HG02678 (cell line): ENCODE measurements at regions not wholly inside any gene's neighbourhood (a gene's known extent, or its start where the extent isn't known, plus 50 kb on each side); places are given as distances from the start of the nearest gene placed in this dataset.

ENCODE experiments used
- ATAC-seq: cut with Tn5 transposase; IDR thresholded peaks from one replicate; pipeline ENCODE4 v1.9.1; 2021; ENCODE audit warnings: mild to moderate bottlenecking, moderate library complexity; ENCODE audit not compliant: unreplicated experiment

DNA sequence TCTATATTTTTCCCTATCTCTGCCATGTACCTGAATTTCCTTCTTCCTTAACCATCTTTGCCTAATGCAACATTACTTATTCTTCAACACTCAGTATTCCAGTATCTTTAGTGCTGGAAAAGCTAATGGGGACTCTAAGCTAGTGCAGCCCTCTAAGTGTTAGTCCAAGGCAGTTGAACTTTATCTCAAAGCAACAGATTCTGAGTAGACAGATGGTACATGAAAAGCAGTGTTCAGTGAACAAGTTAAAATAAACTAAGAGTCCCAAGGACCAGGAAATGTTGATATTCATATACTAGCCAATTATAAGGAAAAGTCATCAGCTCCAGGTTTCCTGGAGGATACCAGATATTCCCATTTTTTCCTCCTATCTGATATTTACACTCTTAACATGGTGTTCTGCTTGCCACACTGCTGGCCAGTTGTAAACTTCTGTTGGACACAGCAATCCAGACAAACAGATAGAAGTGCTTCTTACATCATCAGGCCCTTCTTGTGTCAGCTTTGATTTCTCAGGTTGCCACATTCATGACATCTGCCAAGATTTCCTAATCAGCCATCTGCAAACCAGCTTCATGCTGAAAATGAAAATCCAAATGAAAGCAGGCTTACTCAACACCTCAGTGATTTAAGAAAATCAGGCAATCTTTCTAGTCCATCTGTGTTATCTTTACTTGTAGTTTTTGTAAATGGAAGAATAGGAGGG lies 255.9 kb upstream of the POU2AF2 start:
- ATAC-seq, result no peak

DNA sequence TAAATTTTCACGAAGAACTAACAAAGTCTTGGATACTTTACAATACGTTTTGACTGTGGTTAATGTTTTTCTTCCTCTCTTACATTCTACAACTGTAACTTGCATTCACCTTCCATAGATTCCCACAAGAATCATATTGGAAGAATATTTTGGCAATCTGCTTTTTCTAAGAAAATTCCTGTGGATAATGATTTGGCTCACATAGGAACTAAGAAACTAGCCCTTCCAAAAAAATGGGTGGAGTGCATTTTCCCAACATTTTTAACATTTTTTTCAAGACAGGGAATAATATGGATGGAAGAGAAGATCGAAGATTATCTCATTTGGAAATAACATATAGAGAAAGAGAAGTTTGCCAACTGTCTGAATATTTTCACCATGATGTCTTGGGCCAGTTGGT lies 256.9 kb upstream of the POU2AF2 start:
- ATAC-seq, result no peak

DNA sequence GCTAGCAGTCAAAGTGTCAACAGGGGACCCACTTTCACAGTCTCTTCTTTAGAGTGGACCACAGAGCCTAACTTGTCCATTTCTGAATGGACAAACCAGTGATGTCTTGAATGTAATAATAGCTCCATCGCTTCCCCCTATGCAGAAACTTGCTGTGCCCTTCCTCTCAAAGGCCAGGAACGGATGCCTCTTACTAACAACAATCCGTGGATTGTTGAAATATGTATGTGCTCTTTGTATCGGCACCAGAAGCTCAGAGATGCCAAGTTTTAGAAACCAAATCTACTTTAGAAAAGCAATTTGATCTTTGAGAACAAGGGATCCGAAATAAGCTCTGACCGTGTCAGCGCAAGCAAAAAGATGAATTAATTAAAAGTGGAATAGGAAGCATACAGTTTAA lies 259.5 kb upstream of the POU2AF2 start:
- no peak for ATAC-seq

DNA sequence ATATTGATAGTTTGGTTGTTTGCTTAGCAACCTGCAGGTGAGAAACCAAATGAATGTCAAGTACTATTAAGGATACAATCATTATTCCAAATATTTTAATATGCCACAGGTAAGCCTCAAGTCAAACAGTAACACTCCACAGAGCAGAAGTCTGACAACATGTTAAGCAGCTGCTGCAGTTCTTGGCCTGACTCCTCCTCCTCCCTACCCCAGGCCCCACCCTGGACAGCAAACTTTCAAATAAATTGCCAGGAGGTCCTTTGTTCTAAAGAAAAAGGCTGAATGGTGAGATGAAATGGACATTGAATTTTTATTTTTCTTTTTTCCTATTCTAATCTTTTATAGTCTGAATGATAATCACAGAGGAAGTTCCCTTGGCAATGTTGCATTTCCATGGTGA lies 260.0 kb upstream of the POU2AF2 start:
- ATAC-seq, result no peak

DNA sequence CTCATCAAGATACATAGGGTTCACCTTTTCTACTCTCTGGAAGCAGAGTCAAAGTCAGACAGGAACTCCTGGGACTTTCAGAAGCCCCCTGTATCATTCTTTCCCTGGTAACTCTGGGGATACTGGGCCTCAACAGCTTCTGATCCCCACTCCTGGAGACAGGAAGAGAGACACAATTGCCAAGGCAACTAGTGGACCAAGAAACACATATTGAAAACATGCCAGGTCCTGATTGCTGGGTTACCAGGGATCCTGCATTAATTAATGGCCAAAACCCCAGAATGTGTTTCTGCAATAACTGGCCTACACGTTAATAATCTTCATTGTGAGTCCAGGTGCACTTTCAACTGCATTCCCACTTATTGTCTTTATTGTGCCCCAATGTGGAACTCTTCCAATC lies 260.8 kb upstream of the POU2AF2 start:
- no peak for ATAC-seq

DNA sequence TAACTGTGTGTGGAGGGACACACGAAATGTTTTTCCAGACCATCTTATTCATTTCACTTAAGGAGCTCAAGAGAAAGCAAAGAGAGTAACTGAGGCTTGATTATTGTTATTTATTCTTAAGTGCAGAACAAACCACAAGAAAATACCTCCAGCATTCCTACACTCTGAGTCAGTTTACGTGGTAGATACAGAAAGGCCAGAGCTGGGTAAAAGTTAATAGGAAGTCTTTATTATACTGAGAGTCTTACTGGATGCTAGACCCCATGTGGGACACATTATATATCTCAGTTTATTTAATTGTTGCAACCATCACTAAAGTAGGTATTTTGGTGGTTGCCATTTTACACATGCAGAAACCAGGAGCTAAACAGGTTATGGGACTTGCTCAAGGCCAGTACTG lies 261.4 kb upstream of the POU2AF2 start:
- ATAC-seq, result no peak

DNA sequence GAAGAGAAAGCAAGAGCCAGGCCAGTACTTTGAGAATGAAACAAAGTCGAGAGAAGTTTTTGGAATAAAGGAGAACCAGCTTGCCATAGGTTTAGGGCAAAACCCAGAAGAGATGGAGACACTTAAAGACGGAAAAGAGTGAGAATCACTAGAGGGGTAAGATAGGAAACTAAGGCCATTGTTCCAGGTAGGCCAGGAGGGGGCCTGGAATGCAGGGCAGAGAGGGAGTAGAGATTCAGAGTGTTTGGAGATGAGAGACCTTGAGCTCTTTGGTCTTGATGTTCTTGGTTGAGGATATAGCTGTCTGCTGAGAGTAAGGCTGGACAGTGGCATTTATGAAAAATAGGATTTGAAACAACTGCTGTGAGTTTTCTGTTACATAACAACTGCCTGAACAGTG lies 263.3 kb upstream of the POU2AF2 start:
- no peak for ATAC-seq

DNA sequence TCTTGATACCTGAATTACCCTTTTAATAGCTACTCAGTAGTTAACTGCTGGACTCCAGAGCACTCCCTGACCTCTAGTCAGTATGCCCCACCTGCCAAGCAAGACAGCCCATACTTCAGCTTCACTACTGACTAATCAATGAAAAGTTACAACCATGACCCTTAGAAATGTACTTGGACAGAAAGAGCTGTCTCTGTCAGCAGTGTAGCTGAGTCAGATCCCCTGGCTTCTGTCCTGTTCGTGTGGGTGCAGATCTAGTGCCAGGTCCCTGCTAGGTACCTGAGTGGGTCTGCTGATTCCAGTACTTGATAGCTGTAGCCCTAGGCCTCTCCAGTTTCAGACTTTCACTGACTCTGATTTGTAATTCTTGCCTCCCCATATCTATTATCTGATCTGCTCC lies 265.8 kb upstream of the POU2AF2 start:
- no peak for ATAC-seq

DNA sequence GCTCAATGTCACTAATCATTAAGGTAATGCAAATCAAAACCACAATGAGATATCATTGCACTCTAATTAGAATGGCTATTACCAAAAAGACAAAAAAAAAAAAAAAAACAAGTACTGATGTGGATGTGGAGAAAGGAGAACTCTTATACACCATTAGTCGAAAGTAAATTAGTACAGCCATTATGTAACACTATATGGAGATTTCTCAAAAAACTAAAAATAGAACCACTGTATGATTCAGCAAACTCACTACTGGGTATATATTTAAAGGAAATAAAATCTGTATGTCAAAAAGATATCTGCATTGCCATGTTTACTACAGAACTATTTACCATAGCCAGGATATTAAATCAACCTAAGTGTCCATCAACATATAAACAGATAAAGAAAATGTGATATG lies 265.4 kb upstream of the ARHGAP20 start:
- ATAC-seq, result no peak

DNA sequence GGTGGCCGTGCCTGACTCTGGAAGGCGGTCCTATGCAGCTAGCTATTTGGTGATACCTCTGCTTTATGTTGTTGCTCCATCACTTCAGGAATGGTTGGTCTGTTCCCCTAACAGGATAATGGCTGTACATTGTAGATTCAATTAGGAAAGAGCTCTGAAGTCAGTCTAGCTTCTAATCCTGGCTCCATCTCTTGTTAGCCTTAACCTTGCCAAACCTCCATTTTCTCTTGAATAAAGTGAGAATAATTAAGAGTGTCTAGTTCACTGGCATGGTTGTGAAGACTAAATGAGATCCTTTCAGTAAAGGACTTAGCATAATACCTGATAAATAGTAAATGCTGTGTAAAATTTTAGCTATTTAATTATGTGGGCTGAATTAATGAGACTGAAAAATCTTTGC lies 262.5 kb upstream of the ARHGAP20 start:
- no peak for ATAC-seq

DNA sequence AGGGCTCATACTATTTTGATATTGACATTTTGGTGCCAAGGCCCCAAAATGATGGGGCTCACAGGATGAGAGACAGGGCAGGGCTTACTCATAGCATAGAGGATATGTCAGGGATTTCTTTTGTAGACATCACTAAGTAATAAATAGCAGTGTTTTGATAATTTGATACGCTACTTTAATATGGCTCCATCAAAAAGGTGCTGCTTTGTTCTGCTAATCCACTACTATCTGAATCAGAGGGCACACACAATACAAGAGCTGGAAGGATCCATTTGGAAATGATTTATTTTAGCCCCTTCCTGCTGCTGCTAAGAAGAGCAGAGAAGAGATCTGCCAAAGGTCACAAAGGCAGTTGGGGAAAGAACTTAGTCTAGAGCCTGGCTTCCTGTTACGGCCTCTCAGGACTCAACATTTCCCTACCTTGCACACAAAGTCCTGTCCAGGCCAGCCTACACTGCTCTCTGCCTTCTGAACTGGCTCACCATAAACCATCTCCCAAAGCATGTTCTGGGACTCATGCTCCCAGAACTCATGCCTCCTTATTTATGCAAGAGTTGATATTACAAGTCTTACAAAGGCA lies 261.3 kb upstream of the ARHGAP20 start:
- no peak for ATAC-seq

DNA sequence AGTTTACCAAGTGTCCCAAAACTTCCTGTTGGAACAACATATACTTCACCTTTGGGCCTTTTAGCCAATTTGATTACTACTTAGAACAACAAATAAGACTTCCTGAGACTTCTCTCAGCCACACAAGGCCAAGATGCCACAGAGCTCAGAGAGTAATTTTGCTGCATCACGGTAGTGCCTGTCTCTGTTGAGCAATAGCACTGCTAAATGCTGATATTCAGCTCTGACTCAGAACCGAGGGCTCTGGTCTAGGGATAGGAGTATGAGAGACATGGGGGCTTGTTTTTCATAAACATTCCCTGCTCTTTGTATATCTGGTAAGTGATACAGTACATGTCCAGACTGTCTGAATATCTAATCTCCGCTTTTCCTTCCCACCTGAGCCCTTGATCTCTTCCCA lies 260.4 kb upstream of the ARHGAP20 start:
- ATAC-seq, result no peak

DNA sequence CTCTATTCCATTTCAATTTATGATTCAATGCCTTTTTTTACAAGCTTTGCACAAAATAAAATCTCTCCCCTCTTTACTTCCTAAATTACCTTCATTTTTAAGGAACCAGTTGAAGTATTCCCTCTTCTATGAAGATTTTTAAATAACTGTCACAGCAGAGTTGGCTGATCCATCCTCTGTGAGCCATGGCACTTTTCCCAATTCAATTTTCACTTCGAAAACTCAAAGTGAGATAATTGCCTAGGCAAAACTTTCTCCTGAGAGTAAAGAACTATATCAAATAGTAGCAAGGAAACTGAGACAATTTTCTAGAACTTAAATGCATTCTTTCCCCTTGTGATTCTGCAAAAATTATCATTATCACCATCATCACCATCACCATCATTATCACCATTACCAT lies 259.9 kb upstream of the ARHGAP20 start:
- no peak for ATAC-seq

DNA sequence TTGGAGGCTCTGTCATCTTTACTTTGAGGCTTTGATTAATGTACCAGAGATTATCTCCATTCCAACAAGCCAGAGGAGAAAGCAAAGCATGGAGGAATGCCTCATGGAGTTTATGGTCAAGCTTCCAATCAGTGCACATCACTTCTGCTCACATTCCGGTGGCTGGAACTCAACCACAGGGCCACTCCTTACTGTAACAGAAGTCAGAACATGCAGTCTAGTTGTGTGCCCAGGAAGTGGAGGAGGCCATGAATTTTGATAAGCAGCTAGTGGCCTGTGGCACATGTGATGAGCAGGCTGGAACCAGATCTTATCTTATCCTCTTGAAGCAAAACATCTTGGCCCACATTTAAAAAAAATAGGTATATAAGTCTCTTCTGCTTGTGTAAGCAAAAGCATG lies 258.9 kb upstream of the ARHGAP20 start:
- no peak for ATAC-seq

DNA sequence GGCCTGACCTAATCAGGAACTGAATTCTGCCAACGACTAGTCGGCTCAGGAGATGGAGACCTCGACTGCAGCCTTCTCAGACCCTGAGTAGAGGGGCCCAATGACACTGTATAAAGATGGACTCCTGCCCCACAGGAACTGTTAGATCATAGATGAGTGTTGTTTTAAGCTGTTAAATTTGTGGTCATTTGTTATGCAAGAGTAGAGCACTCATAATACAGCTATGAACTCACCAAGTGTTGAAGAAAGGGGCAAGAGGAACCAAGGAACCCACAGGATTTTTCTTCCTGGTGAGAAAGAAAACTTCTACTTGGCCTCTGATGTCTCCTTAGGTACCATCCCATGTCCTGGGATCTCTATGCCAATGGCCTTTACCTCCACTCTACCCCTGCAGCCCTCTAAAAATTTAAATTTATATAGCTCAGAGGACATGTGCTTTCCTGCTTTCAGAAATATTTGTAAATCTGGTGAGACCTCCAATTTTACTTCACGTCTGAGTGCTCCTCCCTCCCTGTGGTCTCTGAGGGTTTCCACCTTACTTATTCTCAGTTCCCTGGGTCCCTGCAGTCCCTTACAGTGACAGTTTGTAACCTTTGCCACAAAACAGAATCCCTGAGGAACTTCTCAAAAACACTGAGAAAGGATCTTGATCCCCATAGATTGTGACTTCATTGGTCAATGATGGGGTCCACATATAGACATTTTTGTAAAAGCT lies 256.3 kb upstream of the ARHGAP20 start:
- ATAC-seq, result no peak

DNA sequence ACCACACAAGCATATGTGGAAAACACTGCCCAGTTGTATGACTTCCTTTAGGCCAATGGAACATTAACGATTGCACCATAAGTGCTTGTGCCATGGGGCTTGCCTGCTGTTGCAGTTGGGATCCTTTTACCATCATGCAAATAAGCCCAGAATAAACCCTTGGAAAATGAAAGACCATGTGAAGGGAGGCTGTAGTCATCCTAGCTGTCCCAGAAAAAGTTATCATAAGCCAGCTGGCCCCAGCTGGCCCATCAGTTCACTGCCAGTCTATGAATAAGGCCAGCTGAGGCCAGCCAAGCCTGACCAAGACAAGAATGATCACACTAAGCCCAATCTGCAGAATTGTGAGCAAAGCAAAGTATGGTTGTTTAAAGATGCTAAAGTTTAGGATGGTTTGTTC lies 253.9 kb upstream of the ARHGAP20 start:
- ATAC-seq, result no peak

DNA sequence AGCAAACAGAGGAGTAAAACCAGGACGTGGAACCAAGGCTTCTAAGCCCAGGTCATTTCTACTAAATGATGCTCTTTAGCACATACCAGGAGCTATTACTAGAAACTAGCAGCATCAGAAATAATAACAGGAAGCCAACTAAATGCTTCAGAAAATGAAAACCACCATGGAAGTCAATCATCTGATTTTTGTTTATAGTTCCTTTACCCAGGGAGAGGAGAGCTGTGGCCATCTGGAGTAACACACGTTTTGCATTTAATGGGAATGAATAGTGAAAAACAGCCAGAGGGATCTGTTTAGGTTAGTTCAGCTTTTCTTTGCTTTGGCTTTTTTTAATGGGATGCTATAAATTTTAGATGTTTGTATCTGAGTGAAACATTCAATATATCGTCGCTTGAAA lies 250.7 kb upstream of the ARHGAP20 start:
- ATAC-seq, result no peak

DNA sequence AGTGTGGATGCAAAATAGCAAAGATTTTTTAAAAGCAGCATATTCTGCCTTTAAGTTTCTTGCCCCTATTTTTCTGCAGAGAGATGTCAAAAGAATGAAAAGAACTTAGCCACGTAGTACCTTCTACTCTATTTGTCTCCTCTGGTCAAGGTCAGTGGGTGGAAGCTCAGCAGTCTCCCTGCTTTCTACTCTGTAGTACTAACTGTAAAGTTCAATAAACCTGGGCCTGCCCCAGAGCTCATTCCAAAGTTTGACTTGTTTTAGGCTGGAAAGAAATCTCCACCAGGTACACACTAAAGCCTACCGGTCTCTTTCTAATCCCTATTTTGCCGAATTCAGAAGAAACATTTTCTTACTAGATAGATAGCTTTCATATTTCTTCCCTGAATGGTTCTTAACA lies 247.9 kb upstream of the ARHGAP20 start:
- no peak for ATAC-seq

DNA sequence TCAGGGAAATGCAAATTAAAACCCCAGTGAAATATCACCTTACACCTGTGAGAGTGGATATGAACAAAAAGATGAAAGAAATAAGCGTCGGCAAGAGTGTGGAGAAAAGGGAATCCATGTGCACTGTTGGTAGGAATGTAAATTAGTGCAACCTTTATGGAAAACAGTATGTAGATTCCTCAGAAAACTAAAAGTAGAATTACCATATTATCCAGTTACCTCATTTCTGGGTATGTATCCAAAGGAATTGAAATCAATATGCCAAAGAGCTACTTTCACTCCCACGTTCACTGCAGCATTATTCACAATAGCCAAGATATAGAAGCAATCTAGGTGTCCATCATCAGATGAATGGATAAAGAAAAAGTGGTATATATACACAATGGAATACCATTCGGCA lies 246.0 kb upstream of the ARHGAP20 start:
- ATAC-seq, result no peak

DNA sequence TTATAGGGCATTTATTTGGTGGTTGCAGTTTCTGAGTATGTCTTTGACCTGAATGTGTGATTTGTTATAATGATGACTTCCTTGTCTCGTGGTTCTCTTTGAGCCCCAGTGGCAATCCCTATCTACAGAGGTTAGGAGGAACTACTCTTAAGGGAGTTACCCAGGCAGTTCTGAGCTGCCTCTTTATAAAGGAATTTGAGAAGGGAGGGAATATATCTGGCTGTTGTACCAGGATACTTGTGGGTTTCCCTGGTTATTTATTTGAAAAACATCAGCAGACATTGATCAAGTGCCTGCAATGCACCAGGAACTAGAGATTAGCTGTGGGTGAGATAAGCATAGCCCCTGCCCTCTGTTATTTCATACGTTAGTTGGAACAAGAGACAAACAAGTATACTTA lies 243.5 kb upstream of the ARHGAP20 start:
- ATAC-seq, result no peak

DNA sequence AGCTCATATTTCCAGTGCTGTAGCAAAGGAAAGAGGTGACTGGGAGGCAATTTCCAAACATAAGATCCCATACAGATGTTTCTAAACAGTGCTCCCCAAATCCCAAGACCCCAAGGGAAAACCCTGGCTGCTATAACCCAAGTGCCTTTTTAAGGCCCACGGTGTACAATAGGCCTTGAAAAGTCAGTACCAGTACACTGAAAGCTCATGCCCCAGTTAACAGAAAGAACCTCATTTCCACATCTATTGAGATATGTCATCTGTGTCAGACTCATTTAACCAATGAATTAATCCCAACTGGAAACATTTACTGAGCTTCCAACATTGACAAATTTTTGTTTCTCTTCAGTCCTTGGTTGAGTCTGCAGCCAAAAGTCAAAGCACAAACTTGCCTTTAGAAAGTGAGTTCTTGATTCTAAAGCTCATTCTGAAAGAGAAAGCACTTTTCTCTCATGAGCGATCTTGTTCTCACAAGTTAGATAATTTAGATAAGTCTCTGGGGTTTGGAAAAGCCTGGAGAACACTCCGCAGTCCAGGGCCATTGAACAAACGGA lies 239.8 kb upstream of the ARHGAP20 start:
- no peak for ATAC-seq
